PC-3 (cell line): ENCODE measurements at regions not wholly inside any gene's neighbourhood (a gene's known extent, or its start where the extent isn't known, plus 50 kb on each side); places are given as distances from the start of the nearest gene placed in this dataset.
A peak's percentile ranks its signal among the peaks of the same experiment; 100 is the strongest.

Source experiments
- ATAC-seq: fragments of 200-7000 bp; cut with Tn5 transposase; 2 replicates; pipeline ENCODE4 v1.9.1; 2020; ENCODE audit warnings: mild to moderate bottlenecking, moderate library complexity
- BruUV-seq: library from RNA; stranded (reverse); fragments of 400-500 nt; replicated peaks from 2 replicates; lab custom pipeline; 2021; lab: Mats Ljungman, UMichigan
- CTCF ChIA-PET: fragments of 300-600 bp; sonication (Branson Sonifier 250); formaldehyde crosslinking; loops from one replicate; lab custom pipeline; 2022; ENCODE audit warnings: antibody characterized with exemption; lab: Charles Lee
- POLR2A ChIA-PET: fragments of 300-600 bp; sonication (Branson Sonifier 250); formaldehyde crosslinking; loops from one replicate; lab custom pipeline; 2022; ENCODE audit warnings: antibody characterized with exemption; ENCODE audit not compliant: unreplicated experiment; lab: Charles Lee
- DNase-seq: peaks from one replicate; pipeline ENCODE4 v3.0.0-alpha.2; 2015
- H2AFZ ChIP-seq: fragments of 300-600 bp; sonication (generic); 2 replicates; pipeline ENCODE4 v1.6.0; 2016; ENCODE audit warnings: antibody characterized with exemption, low read length
- H3F3A ChIP-seq: fragments of 300-600 bp; sonication (generic); one replicate; pipeline ENCODE4 v1.6.0; 2017; ENCODE audit warnings: antibody characterized with exemption, low read length, control low read depth, mild to moderate bottlenecking; ENCODE audit not compliant: unreplicated experiment
- H3K27ac ChIP-seq: fragments of 300-600 bp; sonication (generic); 2 replicates; pipeline ENCODE4 v1.5.1; 2016; ENCODE audit warnings: mild to moderate bottlenecking, low read length
- H3K27me3 ChIP-seq: fragments of 300-600 bp; sonication (generic); 2 replicates; pipeline ENCODE4 v1.6.1; 2016; ENCODE audit warnings: low read length, mixed read lengths
- H3K36me3 ChIP-seq: fragments of 300-600 bp; sonication (generic); 2 replicates; pipeline ENCODE4 v1.6.1; 2016; ENCODE audit warnings: low read depth, mixed run types, low read length, mixed read lengths
- H3K4me1 ChIP-seq: fragments of 300-600 bp; sonication (generic); 2 replicates; pipeline ENCODE4 v1.5.1; 2016; ENCODE audit warnings: low read length; ENCODE audit not compliant: insufficient read depth
- H3K4me2 ChIP-seq: fragments of 300-600 bp; sonication (generic); 2 replicates; pipeline ENCODE4 v1.6.0; 2016; ENCODE audit warnings: low read length
- H3K4me3 ChIP-seq: fragments of 300-600 bp; sonication (generic); 2 replicates; pipeline ENCODE4 v1.5.1; 2016; ENCODE audit warnings: mild to moderate bottlenecking, low read length, mixed read lengths
- H3K79me2 ChIP-seq: fragments of 300-600 bp; sonication (generic); 2 replicates; pipeline ENCODE4 v1.6.1; 2017; ENCODE audit warnings: low read length, mixed read lengths
- H3K9ac ChIP-seq: fragments of 300-600 bp; sonication (generic); 2 replicates; pipeline ENCODE4 v1.6.0; 2016; ENCODE audit warnings: mild to moderate bottlenecking, low read length
- H3K9me2 ChIP-seq: fragments of 300-600 bp; sonication (generic); replicated peaks from 2 replicates; pipeline ENCODE4 v1.6.1; 2016; ENCODE audit warnings: mixed run types, low read length, mixed read lengths
- H3K9me3 ChIP-seq: fragments of 300-600 bp; sonication (generic); 2 replicates; pipeline ENCODE4 v1.6.1; 2016; ENCODE audit warnings: low read length, mixed read lengths
- H4K20me1 ChIP-seq: fragments of 300-600 bp; sonication (generic); 2 replicates; pipeline ENCODE4 v1.6.1; 2016; ENCODE audit warnings: low read length, mixed read lengths
- CTCF ChIP-seq: fragments of 300-600 bp; sonication (generic); conservative IDR thresholded peaks from 2 replicates; pipeline ENCODE4 v1.5.1; 2017; ENCODE audit warnings: antibody characterized with exemption, low read depth, mild to moderate bottlenecking, low read length
- EZH2 ChIP-seq: fragments of 300-600 bp; sonication (generic); IDR thresholded peaks from one replicate; pipeline ENCODE4 v1.6.1; 2017; ENCODE audit warnings: antibody characterized with exemption, mild to moderate bottlenecking, low read length; ENCODE audit not compliant: unreplicated experiment
- EZH2phosphoT487 ChIP-seq: fragments of 300-600 bp; sonication (generic); IDR thresholded peaks from 2 replicates; pipeline ENCODE4 v1.6.1; 2018; ENCODE audit warnings: mild to moderate bottlenecking, antibody characterized with exemption, low read length, borderline replicate concordance
- intact Hi-C: fragments of 100-400 bp; cut with micrococcal nuclease; formaldehyde crosslinking; loops from 2 replicates; pipeline ENCODE4 v1.9.0; 2023

- BruUV-seq, result no TSS peak
- DNase-seq (no peak), ATAC-seq (no peak)
- Histone ChIP-seq H3K27ac (no peak overlapping the region), H3K27me3 (peaks cover 59% of the 10 kb centered on the region), H3K36me3 (no peaks in the 10 kb centered on the region), H3K79me2 (no peaks in the 10 kb centered on the region), H3K4me3 (no peak overlapping the region), H3K4me1 (no peaks in the 10 kb centered on the region), H3K9me2 (no peaks in the 10 kb centered on the region), H3K4me2 (no peak overlapping the region), H4K20me1 (no peaks in the 10 kb centered on the region), H3K9me3 (no peaks in the 10 kb centered on the region), H3F3A (no peaks in the 10 kb centered on the region), H3K9ac (no peak overlapping the region), H2AFZ (no peak overlapping the region)
- ChIA-PET CTCF (no interaction called here), POLR2A (no interaction called here)
- intact Hi-C loops, result no loop called here
- TF ChIP-seq CTCF, result no peak
- TF ChIP-seq EZH2, result no peak
Observed at GRCh38 chr2:103005393-103005792, 243.6 kb downstream of the TMEM182 start.

- Histone ChIP-seq H3K9ac (no peak overlapping the region), H3K27ac (no peak overlapping the region), H4K20me1 (no peaks in the 10 kb centered on the region), H3K36me3 (no peaks in the 10 kb centered on the region), H3K4me2 (no peak overlapping the region), H3K4me3 (no peak overlapping the region), H3K27me3 (peaks cover 73% of the 10 kb centered on the region), H3K9me2 (no peaks in the 10 kb centered on the region), H3F3A (no peaks in the 10 kb centered on the region), H3K9me3 (no peaks in the 10 kb centered on the region), H3K79me2 (no peaks in the 10 kb centered on the region), H3K4me1 (no peaks in the 10 kb centered on the region), H2AFZ (no peak overlapping the region)
- ATAC-seq (no peak), DNase-seq (no peak)
- TF ChIP-seq EZH2, result no peak
- TF ChIP-seq CTCF, result no peak
- no peak for TF ChIP-seq EZH2phosphoT487
- ChIA-PET CTCF (no interaction called here), POLR2A (no interaction called here)
- intact Hi-C loops, result no loop called here
- BruUV-seq, result no TSS peak
Observed at GRCh38 chr2:103007086-103007485, 245.3 kb downstream of the TMEM182 start.

- ChIA-PET CTCF (no interaction called here), POLR2A (no interaction called here)
- peak; percentile 27 for ATAC-seq
- Histone ChIP-seq H3K27me3 (peaks cover 88% of the 10 kb centered on the region), H4K20me1 (no peaks in the 10 kb centered on the region), H3K4me1 (no peaks in the 10 kb centered on the region), H3K79me2 (no peaks in the 10 kb centered on the region), H3K36me3 (no peaks in the 10 kb centered on the region), H2AFZ (no peak overlapping the region), H3F3A (no peaks in the 10 kb centered on the region), H3K9me2 (no peaks in the 10 kb centered on the region), H3K4me3 (no peak overlapping the region), H3K4me2 (no peak overlapping the region), H3K9me3 (no peaks in the 10 kb centered on the region), H3K27ac (no peak overlapping the region), H3K9ac (no peak overlapping the region)
- DNase-seq, result no peak
- no TSS peak for BruUV-seq
- no peak for TF ChIP-seq EZH2
- TF ChIP-seq CTCF, result no peak
- no peak for TF ChIP-seq EZH2phosphoT487
- intact Hi-C loops, result no loop called here
Observed at GRCh38 chr2:103008586-103008985, 246.8 kb downstream of the TMEM182 start.
